Activated T-helper 1 cell treated with anti-CD3 and anti-CD28 coated beads, Interleukin-12 subunit alpha, Interleukin-12 subunit beta, Interleukin-2, Interleukin-4 antibody, amounts not matched to agents 30 ng/mL and 10 ng/mL and 1 ng/mL, durations not matched to agents 14 hours and 24 hours and 36 hours (primary cell): ENCODE measurements at regions not wholly inside any gene's neighbourhood (a gene's known extent, or its start where the extent isn't known, plus 50 kb on each side); places are given as distances from the start of the nearest gene placed in this dataset.

Experiments used
- DNase-seq: peaks from one replicate; pipeline ENCODE4 v3.0.0; 2021; ENCODE audit warnings: low spot score
- H3K27ac Mint-ChIP-seq: one replicate; pipeline ENCODE4 v1.8.0; 2021; ENCODE audit warnings: mild to moderate bottlenecking, mixed read lengths
- H3K27me3 Mint-ChIP-seq: one replicate; pipeline ENCODE4 v1.8.0; 2022; ENCODE audit warnings: mild to moderate bottlenecking, moderate library complexity, mixed read lengths; ENCODE audit not compliant: insufficient read depth
- H3K36me3 Mint-ChIP-seq: one replicate; pipeline ENCODE4 v1.8.0; 2021; ENCODE audit warnings: low read depth, mixed read lengths
- H3K4me1 Mint-ChIP-seq: one replicate; pipeline ENCODE4 v1.8.0; 2021; ENCODE audit warnings: low read depth, mixed read lengths
- H3K4me3 Mint-ChIP-seq: one replicate; pipeline ENCODE4 v1.8.0; 2021; ENCODE audit warnings: mild to moderate bottlenecking, moderate library complexity, mixed read lengths
- H3K9me3 Mint-ChIP-seq: one replicate; pipeline ENCODE4 v1.8.0; 2021; ENCODE audit warnings: mixed read lengths
- intact Hi-C: fragments of 100-400 bp; cut with micrococcal nuclease; formaldehyde crosslinking; loops from one replicate; pipeline ENCODE4 v1.15.1; 2024

GRCh38 chr5:168056499-168057182 lies 234.8 kb upstream of the WWC1 start:
- H3K27me3 Mint-ChIP-seq: no peaks in the 10 kb centered on the region
- no peak overlapping the region for H3K27ac Mint-ChIP-seq
- intact Hi-C loops: no loop called here
- no peaks in the 10 kb centered on the region for H3K36me3 Mint-ChIP-seq
- DNase-seq: no peak
- no peaks in the 10 kb centered on the region for H3K9me3 Mint-ChIP-seq
- no peaks in the 10 kb centered on the region for H3K4me1 Mint-ChIP-seq
- H3K4me3 Mint-ChIP-seq: no peak overlapping the region

DNA sequence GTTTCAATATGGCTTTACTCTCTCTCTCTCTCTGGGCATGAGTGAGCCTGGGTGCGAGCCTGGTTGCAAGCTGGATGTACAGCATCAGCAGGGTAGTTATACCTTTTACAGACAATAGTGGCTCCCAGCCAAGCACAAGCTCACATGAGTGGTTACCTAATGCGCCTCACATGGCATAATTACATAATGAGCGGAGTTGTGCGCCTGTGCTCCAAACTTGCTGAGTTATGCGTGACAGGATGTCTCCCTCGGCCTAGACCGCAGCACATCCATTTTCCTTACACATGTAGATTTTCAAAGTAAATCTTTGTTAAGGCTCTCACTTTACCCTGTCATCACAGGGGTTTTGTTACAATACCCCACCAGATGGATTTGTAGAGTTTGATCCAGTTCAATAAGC lies 233.5 kb upstream of the WWC1 start:
- Mint-ChIP-seq H3K9me3 (no peaks in the 10 kb centered on the region), H3K4me3 (no peak overlapping the region), H3K27ac (no peak overlapping the region), H3K4me1 (no peaks in the 10 kb centered on the region), H3K36me3 (no peaks in the 10 kb centered on the region), H3K27me3 (no peaks in the 10 kb centered on the region)
- no peak for DNase-seq
- intact Hi-C loops: no loop called here

DNA sequence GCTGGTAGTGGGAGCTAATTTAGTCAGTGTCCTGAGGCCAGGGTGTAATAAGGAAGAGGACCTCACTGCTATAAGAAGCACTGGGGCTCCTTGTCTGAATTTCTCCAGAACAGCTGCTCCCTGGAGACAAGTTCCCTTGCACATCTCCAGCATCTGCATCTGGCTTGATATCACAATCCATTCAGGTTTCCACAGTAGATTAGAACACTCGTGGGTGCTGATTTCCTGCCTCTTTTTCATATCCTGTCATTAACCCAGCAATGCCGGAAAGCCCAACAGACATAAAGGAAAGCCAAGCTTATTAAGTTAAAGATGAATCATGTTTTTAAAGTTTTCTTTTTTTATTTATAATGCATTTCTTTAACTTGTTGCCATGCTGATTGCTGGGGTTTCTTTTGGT lies 232.3 kb upstream of the WWC1 start:
- H3K27me3 Mint-ChIP-seq: no peaks in the 10 kb centered on the region
- no peaks in the 10 kb centered on the region for H3K4me1 Mint-ChIP-seq
- intact Hi-C loops: no loop called here
- H3K27ac Mint-ChIP-seq: no peak overlapping the region
- H3K36me3 Mint-ChIP-seq: no peaks in the 10 kb centered on the region
- no peak overlapping the region for H3K4me3 Mint-ChIP-seq
- DNase-seq: no peak
- no peaks in the 10 kb centered on the region for H3K9me3 Mint-ChIP-seq

DNA sequence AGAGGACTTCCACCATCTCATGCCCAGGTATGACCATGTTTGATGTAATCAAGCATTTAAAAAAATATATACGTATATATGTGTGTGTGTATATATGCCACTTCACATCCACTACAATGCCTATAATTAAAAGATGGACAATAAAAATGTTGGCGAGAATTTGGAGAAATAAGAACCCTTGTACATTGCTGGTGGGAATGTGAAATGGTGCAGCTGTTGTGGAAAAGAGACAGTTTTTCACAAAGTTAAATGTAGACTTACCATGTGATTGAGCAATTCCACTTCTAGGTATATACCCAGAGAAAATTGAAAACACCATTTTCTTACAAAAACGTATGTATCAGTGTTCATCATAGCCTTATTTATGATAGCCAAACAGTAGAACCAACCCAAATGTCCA lies 229.2 kb upstream of the WWC1 start:
- Mint-ChIP-seq H3K9me3 (no peaks in the 10 kb centered on the region), H3K27ac (no peak overlapping the region), H3K4me3 (no peak overlapping the region), H3K36me3 (no peaks in the 10 kb centered on the region), H3K27me3 (no peaks in the 10 kb centered on the region), H3K4me1 (no peaks in the 10 kb centered on the region)
- DNase-seq: no peak
- intact Hi-C loops: no loop called here

DNA sequence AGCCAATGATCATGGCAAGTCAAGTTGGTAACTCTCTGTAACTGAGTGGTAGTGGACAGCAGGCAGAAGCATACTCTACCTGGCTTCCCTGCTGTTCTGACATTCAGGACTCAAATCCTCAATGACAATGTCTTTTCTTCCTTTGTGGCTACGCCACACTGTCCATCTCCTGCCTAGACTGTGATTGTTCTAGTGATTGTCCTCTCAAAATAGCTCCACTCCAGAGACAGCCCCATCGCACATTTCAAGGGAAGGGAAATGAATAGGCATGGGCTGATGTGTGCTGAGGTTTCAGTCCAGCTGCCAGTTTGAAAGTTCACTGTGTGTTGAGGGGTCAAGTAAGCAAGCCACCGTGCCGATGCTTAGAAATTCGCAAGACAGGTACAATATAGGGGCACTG lies 227.0 kb upstream of the WWC1 start:
- no peaks in the 10 kb centered on the region for H3K4me1 Mint-ChIP-seq
- intact Hi-C loops: no loop called here
- no peak overlapping the region for H3K27ac Mint-ChIP-seq
- no peaks in the 10 kb centered on the region for H3K36me3 Mint-ChIP-seq
- H3K27me3 Mint-ChIP-seq: no peaks in the 10 kb centered on the region
- DNase-seq: no peak
- no peak overlapping the region for H3K4me3 Mint-ChIP-seq
- no peaks in the 10 kb centered on the region for H3K9me3 Mint-ChIP-seq

DNA sequence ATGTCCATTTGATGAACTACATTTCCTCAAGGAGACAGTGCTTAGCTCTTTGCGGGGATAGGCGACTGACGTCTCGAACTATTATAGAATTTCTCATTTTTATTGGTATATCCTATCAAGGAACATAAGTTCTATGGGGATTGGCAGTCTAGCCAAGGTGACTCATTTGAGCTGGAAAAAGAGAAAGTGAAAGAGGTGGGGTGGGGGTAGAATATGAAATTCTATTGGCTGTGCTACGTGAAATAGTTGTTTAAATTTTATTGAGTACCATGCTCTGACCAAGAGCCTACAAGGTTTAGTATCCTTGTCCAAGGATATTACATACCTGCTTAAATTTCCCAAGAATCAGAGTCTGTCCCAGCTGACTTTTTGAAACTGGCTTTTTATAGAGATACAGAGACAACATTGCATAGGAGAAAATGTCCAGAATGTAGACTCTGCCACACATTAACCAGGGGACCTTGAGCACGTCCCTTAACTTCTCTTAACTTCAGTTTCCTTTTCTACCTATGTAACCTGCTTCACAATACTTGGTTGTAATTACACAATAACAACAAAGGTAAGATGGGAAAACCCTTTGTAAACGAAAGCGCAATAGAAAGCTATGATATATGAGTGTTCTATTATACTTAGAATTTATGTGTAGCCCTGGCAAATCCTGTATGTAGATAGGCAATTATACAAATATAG lies 226.4 kb upstream of the WWC1 start:
- H3K27me3 Mint-ChIP-seq: no peaks in the 10 kb centered on the region
- no peak for DNase-seq
- H3K27ac Mint-ChIP-seq: no peak overlapping the region
- no peaks in the 10 kb centered on the region for H3K4me1 Mint-ChIP-seq
- H3K9me3 Mint-ChIP-seq: no peaks in the 10 kb centered on the region
- intact Hi-C loops: no loop called here
- no peak overlapping the region for H3K4me3 Mint-ChIP-seq
- H3K36me3 Mint-ChIP-seq: no peaks in the 10 kb centered on the region

GRCh38 chr5:168066536-168067208 lies 224.8 kb upstream of the WWC1 start:
- no peak overlapping the region for H3K27ac Mint-ChIP-seq
- H3K36me3 Mint-ChIP-seq: no peaks in the 10 kb centered on the region
- intact Hi-C loops: no loop called here
- no peaks in the 10 kb centered on the region for H3K27me3 Mint-ChIP-seq
- no peaks in the 10 kb centered on the region for H3K4me1 Mint-ChIP-seq
- no peak for DNase-seq
- H3K4me3 Mint-ChIP-seq: no peak overlapping the region
- no peaks in the 10 kb centered on the region for H3K9me3 Mint-ChIP-seq

DNA sequence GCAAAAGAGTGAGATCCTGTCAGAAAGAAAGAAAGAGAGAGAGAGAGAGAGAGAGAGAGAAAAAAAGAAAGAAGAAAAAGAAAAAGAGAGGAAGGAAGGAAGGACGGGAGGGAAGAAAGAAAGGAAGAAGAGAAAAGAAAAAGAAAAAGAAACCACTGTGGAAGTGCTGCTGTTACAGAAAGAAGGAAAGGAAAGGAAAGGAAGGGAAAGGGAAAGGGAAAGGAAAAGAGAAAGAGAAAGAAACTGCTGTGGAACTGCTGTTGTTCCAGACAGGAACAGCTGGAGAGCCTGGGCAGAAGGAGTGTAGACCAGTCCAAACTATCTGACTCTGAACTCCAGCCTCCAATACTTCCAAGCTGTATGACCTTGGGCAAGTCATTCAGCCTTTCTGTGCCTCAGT lies 220.7 kb upstream of the WWC1 start:
- peaks cover 5% of the 10 kb centered on the region for H3K27me3 Mint-ChIP-seq
- no peak for DNase-seq
- no peaks in the 10 kb centered on the region for H3K9me3 Mint-ChIP-seq
- H3K27ac Mint-ChIP-seq: no peak overlapping the region
- intact Hi-C loops: no loop called here
- no peak overlapping the region for H3K4me3 Mint-ChIP-seq
- no peaks in the 10 kb centered on the region for H3K36me3 Mint-ChIP-seq
- H3K4me1 Mint-ChIP-seq: peaks cover 9% of the 10 kb centered on the region

DNA sequence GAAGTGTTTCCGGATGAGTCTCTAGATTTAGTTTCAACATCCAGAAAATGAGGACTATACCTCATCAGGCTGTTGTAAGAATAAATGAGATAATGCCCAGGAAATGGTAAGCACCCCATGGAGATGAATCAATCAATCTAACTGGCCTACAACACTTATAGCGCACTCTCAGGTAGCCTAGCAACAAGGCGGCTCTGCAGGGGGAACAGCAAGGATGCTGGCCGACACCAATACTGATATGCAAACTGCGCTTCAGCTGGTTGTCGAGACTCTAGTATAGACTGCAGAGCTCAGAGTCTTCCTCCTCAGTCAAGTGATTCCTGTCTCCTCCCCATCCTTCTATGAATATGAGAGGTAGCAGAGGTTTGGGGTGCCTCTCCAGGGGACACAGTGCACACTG lies 218.8 kb upstream of the WWC1 start:
- no peaks in the 10 kb centered on the region for H3K36me3 Mint-ChIP-seq
- intact Hi-C loops: no loop called here
- H3K4me1 Mint-ChIP-seq: peaks cover 9% of the 10 kb centered on the region
- no peak overlapping the region for H3K4me3 Mint-ChIP-seq
- H3K9me3 Mint-ChIP-seq: no peaks in the 10 kb centered on the region
- DNase-seq: no peak
- peaks cover 5% of the 10 kb centered on the region for H3K27me3 Mint-ChIP-seq
- no peak overlapping the region for H3K27ac Mint-ChIP-seq

- no peaks in the 10 kb centered on the region for H3K36me3 Mint-ChIP-seq
- H3K27ac Mint-ChIP-seq: no peak overlapping the region
- intact Hi-C loops: no loop called here
- peaks cover 9% of the 10 kb centered on the region for H3K4me1 Mint-ChIP-seq
- H3K27me3 Mint-ChIP-seq: peaks cover 5% of the 10 kb centered on the region
- DNase-seq: no peak
- no peaks in the 10 kb centered on the region for H3K9me3 Mint-ChIP-seq
- no peak overlapping the region for H3K4me3 Mint-ChIP-seq
These were observed 218.1 kb upstream of the WWC1 start for GRCh38 chr5:168073311-168073710.

- H3K27me3 Mint-ChIP-seq: peaks cover 5% of the 10 kb centered on the region
- no peak overlapping the region for H3K27ac Mint-ChIP-seq
- peaks cover 9% of the 10 kb centered on the region for H3K4me1 Mint-ChIP-seq
- no peaks in the 10 kb centered on the region for H3K9me3 Mint-ChIP-seq
- H3K36me3 Mint-ChIP-seq: no peaks in the 10 kb centered on the region
- no peak for DNase-seq
- no peak overlapping the region for H3K4me3 Mint-ChIP-seq
- intact Hi-C loops: no loop called here
These were observed 217.2 kb upstream of the WWC1 start for GRCh38 chr5:168073991-168074800.

DNA sequence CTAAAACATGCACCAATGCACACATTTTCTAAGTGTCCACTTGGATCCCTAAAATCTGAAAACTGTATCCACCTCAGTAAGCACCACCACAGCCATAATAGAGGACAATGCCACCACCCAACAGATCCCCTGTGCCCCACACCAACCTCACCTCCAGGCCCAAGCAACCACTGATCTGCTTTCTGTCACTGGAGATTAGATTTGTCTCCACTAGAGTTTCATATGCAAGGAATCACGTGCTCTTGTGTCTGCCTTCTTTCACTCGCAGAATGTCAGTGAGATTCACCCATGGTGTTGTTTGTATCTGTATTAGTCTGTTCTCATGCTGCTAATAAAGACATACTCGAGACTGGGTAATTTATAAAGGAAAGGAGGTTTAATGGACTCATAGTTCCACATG lies 216.1 kb upstream of the WWC1 start:
- Mint-ChIP-seq H3K4me1 (peaks cover 9% of the 10 kb centered on the region), H3K27me3 (peaks cover 5% of the 10 kb centered on the region), H3K36me3 (no peaks in the 10 kb centered on the region), H3K27ac (no peak overlapping the region), H3K4me3 (no peak overlapping the region), H3K9me3 (no peaks in the 10 kb centered on the region)
- DNase-seq: no peak
- intact Hi-C loops: no loop called here

GRCh38 chr5:168076561-168076991 lies 214.9 kb upstream of the WWC1 start:
- H3K36me3 Mint-ChIP-seq: no peaks in the 10 kb centered on the region
- H3K27me3 Mint-ChIP-seq: peaks cover 5% of the 10 kb centered on the region
- H3K9me3 Mint-ChIP-seq: no peaks in the 10 kb centered on the region
- H3K27ac Mint-ChIP-seq: no peak overlapping the region
- intact Hi-C loops: no loop called here
- H3K4me3 Mint-ChIP-seq: no peak overlapping the region
- no peak for DNase-seq
- peaks cover 9% of the 10 kb centered on the region for H3K4me1 Mint-ChIP-seq
